GM21381 (cell line): ENCODE measurements at regions not wholly inside any gene's neighbourhood (a gene's known extent, or its start where the extent isn't known, plus 50 kb on each side); places are given as distances from the start of the nearest gene placed in this dataset.

Experiments
- ATAC-seq: cut with Tn5 transposase; IDR thresholded peaks from one replicate; pipeline ENCODE4 v1.9.1; 2021; ENCODE audit warnings: mild to moderate bottlenecking, moderate library complexity; ENCODE audit not compliant: unreplicated experiment

DNA sequence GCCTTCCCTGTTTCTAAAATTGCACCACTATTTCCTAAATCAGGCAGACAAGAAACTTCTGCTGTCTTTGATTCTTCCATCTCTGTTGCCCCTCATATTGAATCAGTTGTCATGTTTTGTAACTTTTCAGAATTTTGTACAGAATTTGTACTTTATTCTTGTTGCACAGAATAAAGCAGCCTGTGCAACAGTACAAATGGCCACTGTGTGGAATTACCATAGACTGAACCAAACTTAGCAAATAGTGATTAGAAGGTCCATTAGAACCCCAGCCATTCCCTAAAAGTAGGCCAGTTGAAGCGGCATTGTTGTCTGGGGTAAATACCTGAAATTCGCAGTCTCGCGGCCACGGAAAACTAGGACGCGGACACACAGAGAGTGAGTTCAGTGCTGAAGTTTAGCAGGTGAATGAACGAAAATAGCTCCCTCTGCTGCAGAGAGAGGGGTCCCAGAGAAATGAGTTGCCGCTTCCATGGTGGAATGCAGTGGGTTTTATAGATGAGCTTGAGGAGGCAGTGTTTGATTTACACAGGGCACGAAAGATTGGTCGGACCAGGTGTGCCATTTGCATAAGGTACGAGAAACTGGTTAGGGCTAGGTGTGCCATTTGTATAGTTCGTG, 71.8 kb downstream of the C4orf33 start:
- ATAC-seq, result no peak

DNA sequence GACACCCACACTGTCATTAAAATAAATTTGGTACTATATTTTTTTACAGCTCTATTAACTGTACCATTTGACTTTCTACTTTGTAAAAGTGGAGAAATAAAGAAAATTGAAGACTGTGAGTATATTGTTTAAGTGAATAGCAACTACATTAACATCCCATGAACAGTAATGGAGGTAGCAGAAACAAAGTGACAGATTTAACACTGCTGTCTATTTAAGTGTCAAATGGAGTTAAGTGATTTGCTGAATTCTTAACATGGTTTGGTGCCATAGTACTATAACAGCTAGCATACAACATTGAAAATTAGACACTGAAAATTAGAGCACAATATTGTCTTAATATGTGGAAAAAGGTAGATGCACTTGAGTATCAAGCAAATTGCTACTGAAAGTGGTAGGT, 76.2 kb downstream of the C4orf33 start:
- no peak for ATAC-seq

DNA sequence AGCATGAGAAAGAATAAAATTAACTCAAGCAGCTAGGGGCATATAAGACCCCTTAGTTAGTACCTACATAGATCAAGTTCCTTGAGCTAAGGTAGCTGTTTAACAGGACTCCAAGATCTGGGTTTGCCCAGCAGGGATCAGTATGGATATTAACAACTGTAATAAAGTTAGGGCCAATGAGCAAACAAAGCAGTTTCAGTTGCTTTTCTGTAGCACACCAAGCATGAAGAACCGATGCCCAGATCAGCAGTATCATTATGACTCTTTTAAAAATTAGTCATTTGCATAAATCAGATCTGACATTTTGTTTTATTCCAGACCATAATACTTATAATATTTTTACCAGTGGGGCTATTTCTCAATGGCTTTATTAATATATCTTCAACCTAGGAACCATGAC, 80.9 kb downstream of the C4orf33 start:
- no peak for ATAC-seq

DNA sequence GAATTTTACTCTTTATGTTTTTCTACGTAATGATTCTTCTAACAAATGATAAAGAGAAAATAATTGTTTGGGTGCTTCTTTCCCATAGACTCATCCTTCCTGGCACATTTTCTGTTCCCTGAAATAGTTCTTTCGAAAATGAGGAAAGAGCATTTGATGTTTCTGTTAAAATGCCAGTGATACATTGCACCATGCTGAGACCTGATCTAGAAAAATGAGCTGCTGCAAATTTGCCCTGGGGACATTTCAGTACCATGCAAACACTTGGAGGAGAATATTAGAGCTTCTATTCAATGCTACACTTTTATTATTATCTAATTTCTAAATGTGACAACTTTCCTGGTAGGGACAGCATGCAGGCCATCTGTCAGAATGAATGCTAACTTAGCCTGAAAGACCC, 83.3 kb downstream of the C4orf33 start:
- no peak for ATAC-seq

DNA sequence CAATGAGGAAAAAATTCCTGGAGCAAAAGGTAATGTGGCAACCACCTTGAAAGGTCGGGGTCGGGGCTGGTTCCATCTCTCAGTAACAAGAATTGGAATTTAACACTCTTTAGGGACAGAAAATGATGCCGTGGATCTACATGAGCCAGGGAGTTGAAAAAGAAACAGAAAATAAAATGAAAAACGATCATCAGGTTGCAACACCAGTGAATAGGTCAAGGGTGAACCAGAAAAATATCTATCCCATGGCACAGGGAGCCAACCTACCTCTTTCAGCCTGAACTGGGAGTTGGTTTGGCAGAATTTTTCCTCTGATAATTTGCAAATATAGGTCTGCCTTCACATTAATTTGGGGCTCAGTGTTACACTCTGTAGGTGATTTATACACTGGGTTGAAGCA, 93.7 kb downstream of the C4orf33 start:
- no peak for ATAC-seq

DNA sequence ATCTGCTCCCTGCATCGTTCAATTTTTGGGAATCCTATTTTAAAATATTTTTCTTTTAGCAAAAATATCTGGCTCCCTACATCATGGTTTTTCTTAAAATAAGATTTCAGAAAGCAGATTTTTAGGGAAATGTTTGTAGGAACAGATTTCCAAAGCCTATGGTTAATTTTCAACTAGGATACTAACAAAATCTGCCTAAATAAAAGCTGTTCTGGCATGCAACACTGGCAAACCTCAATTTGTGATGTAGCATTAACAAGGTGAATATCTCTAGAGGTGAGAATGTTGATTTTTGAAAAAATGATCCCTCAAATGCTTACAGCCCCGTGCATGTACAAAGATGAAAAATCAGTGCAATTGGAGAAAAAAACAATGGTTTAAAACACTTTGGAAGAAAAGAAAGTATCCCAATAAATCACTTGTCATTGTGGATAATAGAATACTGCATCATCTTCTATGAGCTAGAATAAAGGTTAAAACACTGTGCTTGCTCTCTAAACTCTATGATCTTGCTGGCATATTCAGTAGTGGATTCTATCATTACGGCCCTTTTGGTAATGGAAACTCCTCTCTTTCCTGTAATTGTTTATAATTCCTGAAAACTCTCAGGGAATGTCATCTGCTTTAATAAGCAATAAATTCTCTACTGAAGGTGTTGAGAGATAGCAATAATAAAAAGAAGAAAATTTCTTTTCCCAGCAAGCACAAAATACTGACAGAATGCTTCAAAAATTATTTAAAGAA, 97.6 kb downstream of the C4orf33 start:
- ATAC-seq, result no peak

DNA sequence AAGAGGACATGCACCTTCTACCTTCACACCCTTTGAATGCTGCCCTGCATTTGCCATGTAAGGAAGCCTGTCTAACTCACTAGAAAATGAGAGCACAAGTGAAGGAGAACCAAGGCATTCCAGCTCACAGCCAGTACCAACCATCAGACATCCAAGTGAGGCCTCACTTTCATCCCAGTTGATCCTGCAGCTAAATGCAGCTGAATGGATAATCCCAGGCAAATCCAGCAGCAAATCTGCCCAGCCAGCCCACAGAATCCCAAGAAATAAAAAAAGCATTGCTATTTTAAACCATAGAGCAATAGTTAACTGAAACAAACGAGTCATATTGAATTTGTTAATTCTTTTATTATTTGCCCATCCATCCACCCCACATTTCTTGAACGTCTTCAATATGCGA, 112.5 kb downstream of the C4orf33 start:
- no peak for ATAC-seq

DNA sequence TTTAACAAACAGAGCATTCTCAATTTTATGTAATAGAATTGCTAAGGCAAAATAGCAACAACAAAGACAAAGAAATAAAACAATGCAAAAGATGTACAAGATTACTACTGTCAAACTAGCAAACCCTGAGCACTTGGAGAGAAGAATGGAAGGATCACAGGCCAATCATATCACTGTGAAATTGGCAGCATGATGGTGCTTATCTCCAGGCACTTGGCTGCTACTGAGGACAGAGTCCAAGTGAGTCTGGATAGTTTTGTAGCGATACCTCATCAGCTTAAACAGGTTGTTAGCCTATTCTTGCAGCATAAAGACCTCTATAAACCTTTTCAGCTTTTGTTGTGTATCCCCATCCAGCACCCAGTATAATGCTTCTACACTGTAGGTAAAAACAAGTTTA, 117.7 kb downstream of the C4orf33 start:
- ATAC-seq, result no peak

DNA sequence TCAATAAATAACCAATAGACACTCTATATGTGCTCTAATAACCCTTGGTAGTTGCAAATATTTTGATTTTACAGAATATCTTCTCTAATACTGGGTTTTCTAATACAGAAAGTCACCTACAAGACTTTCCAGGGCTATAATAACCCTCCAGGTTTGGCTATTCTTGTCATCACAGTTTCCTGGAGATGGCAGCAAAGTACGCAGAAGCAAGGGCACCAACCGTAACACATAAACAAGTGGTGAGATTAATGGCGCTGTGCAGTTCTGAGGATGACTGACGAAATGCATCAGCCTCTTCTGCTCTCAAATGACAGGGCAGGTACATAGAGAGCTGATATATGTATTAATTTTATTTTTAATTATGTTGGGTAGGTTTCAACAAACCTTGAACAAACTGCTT, 122.4 kb downstream of the C4orf33 start:
- ATAC-seq, result no peak

DNA sequence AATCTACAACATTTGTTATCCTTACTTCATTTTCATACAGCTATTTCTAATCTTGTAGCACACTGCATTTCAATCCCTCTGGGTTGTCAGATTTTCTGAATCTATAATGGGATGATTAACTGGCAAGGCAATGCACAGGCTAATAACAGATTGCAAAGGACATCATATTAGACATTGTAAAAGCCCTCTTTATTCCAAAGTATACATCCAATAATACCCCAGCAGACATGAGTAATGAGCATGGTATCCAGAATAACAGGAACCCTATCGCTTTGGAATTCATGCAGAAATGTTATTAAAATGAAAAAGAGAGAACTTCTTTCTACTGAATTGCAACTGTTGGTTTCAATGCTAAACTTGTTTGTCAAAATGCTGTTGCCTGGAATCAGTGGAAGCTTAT, 122.9 kb downstream of the C4orf33 start:
- ATAC-seq, result no peak

DNA sequence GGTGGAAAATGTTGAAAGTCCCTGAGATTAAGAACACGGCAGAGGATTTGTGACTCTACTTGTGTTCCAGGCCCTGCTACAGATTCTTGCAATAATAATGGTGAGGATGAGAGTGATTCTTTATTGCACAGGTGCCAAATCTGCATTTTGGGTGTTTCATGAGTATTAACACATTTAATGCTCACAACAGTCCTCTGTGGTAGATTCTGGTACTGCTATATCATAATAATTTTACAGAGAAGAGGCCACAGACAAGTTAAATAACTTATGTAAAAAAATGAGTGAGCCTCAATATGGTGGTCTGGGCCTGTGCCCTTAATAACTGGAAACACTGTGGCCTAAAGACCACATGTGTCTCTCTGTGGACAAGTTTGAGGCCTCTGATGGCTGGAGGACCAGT, 124.3 kb downstream of the C4orf33 start:
- no peak for ATAC-seq

DNA sequence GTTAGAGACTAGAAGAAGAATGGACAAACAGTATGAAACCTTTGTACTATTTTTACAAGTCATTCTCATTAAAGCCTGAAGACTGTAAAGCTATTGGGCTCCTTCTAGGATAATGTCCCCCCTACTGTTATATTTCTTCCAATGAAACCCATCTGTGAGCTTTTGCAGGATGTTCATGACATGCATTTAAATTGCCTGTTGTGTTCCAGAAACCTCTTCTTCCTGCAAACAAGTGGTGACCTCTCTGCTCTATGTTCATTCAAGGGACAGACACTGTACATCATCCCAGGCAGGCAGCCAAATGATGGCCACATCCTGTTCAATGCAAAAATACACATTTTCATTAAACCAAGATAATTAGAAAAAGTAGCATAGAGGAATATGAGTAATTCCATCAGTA, 128.0 kb downstream of the C4orf33 start:
- no peak for ATAC-seq

DNA sequence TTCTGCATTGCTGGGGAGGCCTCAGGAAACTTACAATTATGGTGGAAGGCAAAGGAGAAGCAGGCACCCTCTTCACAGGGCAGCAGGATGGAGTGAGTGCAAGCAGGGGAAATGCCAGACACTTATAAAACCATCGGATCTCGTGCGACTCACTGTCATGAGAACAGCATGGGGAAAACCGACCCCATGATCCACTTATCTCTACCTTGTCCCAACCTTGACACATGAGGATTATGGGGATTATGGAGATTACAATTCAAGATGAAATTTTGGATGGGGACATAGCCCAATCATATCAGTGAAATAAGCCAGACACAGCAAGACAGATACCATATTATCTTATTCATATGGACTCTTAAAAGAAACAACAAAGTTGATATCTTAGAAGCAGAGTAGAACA, 134.9 kb downstream of the C4orf33 start:
- ATAC-seq, result no peak

DNA sequence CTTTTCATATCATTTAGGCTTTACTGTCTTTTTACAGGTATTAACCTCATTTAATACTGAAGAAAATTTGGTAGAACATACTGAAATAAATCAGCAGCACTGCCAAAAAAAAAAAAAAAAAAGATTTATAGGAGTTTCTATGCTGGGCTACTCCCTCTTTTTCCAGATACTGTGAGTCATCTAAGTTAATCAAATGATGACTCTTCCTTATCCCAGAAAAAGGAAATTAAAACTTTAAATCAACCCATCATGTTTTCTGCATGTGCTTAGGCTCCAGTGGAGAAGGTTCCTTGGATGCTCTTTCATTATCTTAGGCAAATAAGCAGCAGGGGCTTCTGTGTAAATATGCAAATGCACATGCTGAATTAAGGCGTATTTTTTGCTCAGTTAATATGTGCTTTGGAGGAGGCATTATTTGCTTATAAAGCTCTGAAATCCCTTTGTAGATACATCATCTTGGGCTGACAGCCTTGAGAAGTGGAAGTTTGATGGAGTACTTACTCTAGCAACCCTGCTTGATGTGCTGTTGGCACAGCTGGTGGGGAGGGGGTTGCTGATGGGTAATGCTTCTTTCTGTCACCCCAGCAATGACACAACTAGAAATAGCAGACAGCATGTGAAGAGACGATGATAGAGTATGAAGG, 136.1 kb downstream of the C4orf33 start:
- ATAC-seq, result no peak

DNA sequence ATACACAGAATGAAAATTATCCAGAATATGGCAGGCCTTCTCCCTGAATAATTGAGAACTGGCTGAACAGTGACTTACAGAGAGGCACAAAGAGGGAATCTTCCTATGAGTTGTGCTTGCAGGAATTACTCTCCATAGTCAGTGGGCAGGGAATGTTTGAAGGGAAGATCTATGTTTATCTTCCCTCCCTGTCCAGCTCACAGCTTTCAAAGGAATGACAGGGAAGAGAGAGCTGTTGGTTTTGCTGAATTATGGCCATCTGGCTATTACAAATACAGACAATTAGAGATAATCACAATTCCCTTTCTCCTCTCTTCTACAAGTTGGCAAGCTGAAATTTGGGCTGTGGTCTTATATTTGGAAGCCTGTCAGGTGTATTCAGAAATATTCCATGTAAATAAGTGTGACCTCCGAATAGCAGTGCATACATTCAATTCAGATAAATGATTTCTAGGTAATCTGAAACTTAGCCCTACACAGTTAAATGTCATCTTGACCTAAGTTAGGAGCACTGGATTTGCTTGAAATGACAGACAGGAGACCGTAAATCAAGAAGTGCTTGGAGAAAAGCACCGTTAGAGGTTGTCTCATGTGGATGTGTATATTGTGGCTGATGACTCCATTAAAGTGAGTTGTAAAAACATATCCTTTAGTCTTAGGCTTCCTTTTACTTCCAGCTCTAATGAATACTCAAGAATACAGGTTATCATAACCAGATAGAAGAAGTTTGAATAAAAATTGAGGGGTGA, 136.8 kb downstream of the C4orf33 start:
- ATAC-seq, result no peak

DNA sequence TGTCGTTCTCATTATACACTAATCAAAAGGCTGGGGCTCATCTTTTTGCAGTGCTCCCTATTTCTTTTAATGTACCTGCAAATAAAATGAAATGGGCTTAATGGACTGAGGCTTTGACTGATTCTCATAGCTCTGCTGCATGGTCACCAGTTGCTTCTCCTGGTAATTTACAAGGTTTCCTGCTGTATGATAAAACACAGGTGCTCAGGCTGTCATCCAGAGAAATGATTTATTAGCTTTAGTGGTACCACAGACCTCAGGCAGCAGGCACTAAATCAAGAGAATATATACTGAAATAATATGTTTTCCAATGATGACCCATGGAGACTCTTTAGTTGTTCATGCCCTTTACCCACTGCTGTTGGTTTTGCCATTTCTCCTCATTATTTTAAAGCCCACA, 137.7 kb downstream of the C4orf33 start:
- ATAC-seq, result no peak

DNA sequence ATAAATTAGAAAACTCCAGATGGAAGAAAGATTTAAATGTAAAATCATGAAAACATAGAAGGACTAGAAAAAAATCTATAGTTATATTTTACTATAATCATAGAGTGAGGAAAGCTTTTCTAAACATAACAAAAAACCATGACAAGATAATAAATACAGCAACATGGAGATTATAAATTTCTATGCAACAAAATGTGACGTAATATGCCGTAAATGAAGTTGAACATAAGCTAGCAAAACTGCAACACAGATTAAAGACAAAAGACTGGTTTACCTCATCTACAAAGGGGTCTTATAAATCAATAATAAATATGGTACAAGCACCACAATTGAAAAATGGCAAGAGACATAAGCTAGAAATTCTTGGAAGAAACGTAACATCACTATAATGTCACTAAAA, 140.4 kb downstream of the C4orf33 start:
- ATAC-seq, result no peak

DNA sequence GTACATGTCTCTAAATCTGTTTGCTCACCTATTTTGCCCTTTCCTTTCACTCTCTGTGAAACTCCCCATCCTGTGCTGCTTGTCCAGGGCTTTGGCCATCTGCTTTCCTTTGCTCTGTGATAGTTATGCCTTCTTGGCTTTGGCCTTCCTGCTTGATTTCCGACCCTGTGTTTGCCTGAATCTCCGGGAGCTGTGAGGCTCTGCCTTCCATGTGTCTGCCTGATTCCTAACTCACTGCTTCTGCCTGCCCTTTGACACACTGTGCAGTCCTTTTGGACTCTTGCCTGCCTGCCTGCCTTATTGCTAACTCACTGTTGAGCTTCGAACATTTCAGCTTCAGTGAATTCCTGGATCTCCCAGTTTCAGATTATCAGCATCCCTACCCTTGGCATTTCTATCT, 143.1 kb downstream of the C4orf33 start:
- no peak for ATAC-seq

DNA sequence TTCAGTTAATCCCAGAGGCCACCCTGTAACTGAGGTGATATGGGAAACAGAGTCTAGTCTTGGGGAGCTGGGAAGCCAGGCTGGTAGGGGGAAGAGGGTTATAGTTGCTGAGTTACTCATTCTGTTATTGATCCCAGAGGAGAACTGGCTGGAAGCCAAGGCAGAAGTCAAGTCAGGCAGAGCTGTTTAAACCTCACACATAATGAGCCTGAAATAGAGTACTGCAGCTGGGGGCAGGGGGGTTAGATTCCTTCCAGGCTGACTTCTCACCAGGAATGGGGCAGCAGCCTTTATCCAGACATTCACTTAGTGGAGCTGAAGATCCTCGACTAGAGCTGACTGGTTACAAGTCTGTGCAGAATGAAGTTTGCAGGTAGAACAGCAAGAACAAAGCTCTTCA, 144.9 kb downstream of the C4orf33 start:
- no peak for ATAC-seq

DNA sequence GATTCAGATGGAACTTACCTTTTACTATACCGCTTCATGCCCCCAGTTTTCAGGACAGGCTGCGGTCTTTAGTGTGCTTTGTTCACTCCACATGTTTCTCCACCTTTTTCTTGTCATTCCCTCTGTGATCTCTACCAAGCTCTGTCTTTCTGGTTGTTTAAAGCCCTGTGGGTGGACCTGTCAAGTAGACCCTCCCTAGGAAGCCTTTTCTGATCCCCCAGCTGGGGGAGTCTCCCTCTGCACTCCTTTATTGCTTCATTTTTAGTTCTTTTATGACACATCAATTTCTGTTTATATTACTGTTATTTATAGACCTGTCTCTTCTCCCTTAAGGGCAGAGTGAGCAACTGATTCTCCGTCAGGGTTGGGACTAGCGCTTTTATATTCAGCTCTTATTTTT, 150.2 kb downstream of the C4orf33 start:
- ATAC-seq, result no peak

DNA sequence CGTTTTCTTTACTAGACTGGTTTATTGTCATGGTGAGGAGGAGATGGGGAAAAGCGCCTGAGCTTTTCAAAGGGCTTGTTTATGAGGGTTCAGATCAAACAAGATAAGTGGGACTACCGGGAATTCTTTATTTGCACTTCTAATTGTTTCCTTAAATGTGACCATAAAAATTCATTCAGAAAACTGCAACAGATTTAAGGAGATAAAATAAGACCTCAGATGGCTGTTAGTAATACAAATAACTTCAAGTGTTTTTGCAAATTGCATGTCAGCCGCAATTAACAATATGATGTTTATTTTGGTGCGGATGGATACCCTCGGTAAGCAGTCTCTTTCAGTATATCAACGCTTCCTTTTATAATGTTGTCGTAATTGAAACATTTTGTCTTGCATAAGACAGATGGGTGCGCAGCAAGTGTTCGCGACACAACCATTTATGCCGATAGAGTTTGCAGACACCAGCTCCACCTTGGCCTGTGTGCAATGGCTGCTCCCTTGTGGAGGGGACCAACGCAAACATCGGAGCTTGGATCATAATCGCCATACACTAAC, 151.0 kb downstream of the C4orf33 start:
- no peak for ATAC-seq
